Endothelial cell of umbilical vein (primary cell): ENCODE measurements at regions not wholly inside any gene's neighbourhood (a gene's known extent, or its start where the extent isn't known, plus 50 kb on each side); places are given as distances from the start of the nearest gene placed in this dataset.
"Not testable (repeated sequence)": the region's sequence is repeated elsewhere in the genome, so short reads cannot be mapped to it uniquely, and the experiment has no call there.

ENCODE experiments used
- BruUV-seq: library from RNA; stranded (reverse); fragments of 400-500 nt; replicated peaks from 2 replicates; lab custom pipeline; 2021; lab: Mats Ljungman, UMichigan
- CTCF ChIA-PET: fragments of 300-600, 350-600 bp; sonication (Branson Sonifier 250); formaldehyde crosslinking; loops from one replicate; lab custom pipeline; 2021; ENCODE audit warnings: antibody characterized with exemption, inconsistent platforms; lab: Charles Lee
- POLR2A ChIA-PET: fragments of 300-600, 350-600 bp; sonication (Branson Sonifier 250); formaldehyde crosslinking; loops from one replicate; lab custom pipeline; 2021; ENCODE audit warnings: antibody characterized with exemption, inconsistent platforms; lab: Charles Lee
- DNase-seq: peaks from one replicate; pipeline ENCODE4 v3.0.0-alpha.2; 2011; ENCODE audit warnings: low read depth, low spot score
- FAIRE-seq: peaks from 2 replicates; lab custom pipeline; 2011; peaks lifted over from hg19 to GRCh38; lab: Jason Lieb, UNC
- H2AFZ ChIP-seq: 2 replicates; pipeline ENCODE4 v1.6.0; 2012; ENCODE audit warnings: low read depth, low read length, control low read depth, inconsistent platforms
- H3K27ac ChIP-seq: 2 replicates; pipeline ENCODE4 v1.5.1; 2011; ENCODE audit warnings: low read depth, mild to moderate bottlenecking, control low read depth, low read length, moderate library complexity; ENCODE audit not compliant: insufficient read depth
- H3K27me3 ChIP-seq, 2 experiments: 2 replicates each; pipeline versions ENCODE4 v1.6.0 to v1.6.1; 2011; ENCODE audit warnings: low read length in 2 of 2, mixed read lengths in 1 of 2; ENCODE audit not compliant: control insufficient read depth in 2 of 2, insufficient read depth in 2 of 2
- H3K36me3 ChIP-seq, 2 experiments: 2 replicates in 1 of 2; 3 replicates in 1 of 2; pipeline ENCODE4 v1.5.1; 2011; ENCODE audit warnings: low read length in 2 of 2, mild to moderate bottlenecking in 1 of 2, moderate library complexity in 1 of 2; ENCODE audit not compliant: control insufficient read depth in 2 of 2, insufficient read depth in 2 of 2; ENCODE audit errors: extremely low read depth in 1 of 2
- H3K4me1 ChIP-seq: 3 replicates; pipeline ENCODE4 v1.5.1; 2011; ENCODE audit warnings: mild to moderate bottlenecking, low read length; ENCODE audit not compliant: control insufficient read depth, insufficient read depth; ENCODE audit errors: extremely low read depth
- H3K4me2 ChIP-seq: 2 replicates; pipeline ENCODE4 v1.6.1; 2011; ENCODE audit warnings: low read length, control low read depth, mixed read lengths; ENCODE audit not compliant: insufficient read depth
- H3K4me3 ChIP-seq, 3 experiments: fragments of 200-600 bp in 1 of 3; sonication (generic), shearing (Covaris generic) in 1 of 3; replicated peaks in 1 of 3; 2 replicates each; pipeline ENCODE4 v1.5.1; 2011 to 2016; ENCODE audit warnings: control low read depth in 3 of 3, low read length in 3 of 3, mild to moderate bottlenecking in 2 of 3, inconsistent platforms in 1 of 3, low read depth in 1 of 3, moderate library complexity in 1 of 3; ENCODE audit not compliant: insufficient read depth in 1 of 3
- H3K79me2 ChIP-seq: 2 replicates; pipeline ENCODE4 v1.6.0; 2012; ENCODE audit warnings: low read length, inconsistent platforms; ENCODE audit not compliant: control insufficient read depth, insufficient read depth
- H3K9ac ChIP-seq: replicated peaks from 2 replicates; pipeline ENCODE3; 2011; ENCODE audit warnings: low read length, control low read depth; ENCODE audit not compliant: insufficient read depth; ENCODE audit errors: extremely low read depth
- H3K9me1 ChIP-seq: replicated peaks from 3 replicates; pipeline ENCODE4 v1.6.0; 2011; ENCODE audit warnings: mild to moderate bottlenecking, low read length; ENCODE audit not compliant: control insufficient read depth, insufficient read depth; ENCODE audit errors: extremely low read depth
- H3K9me3 ChIP-seq: replicated peaks from 2 replicates; pipeline ENCODE4 v1.5.1; 2012; ENCODE audit warnings: low read length, inconsistent platforms; ENCODE audit not compliant: control insufficient read depth, insufficient read depth
- H4K20me1 ChIP-seq: replicated peaks from 2 replicates; pipeline ENCODE3; 2011; ENCODE audit warnings: mild to moderate bottlenecking, low read length; ENCODE audit not compliant: control insufficient read depth, insufficient read depth; ENCODE audit errors: extremely low read depth
- dilution Hi-C: fragments of 300-500 bp; cut with MboI; formaldehyde crosslinking; loops from one replicate; pipeline ENCODE4 v1.15.0; 2019; ENCODE audit warnings: low sequenced_read_pairs; ENCODE audit not compliant: extremely low pct_ligation_motif_present
- intact Hi-C: fragments of 100-400 bp; cut with micrococcal nuclease; formaldehyde crosslinking; loops from one replicate; pipeline ENCODE4 v1.10.0; 2022

- H3K4me3 ChIP-seq, H3K4me1 ChIP-seq, intact Hi-C loops, DNase-seq, H2AFZ ChIP-seq, dilution Hi-C loops, H3K27ac ChIP-seq, H3K4me2 ChIP-seq, H3K9me3 ChIP-seq, H3K9ac ChIP-seq, H3K79me2 ChIP-seq, H3K9me1 ChIP-seq, FAIRE-seq, H3K36me3 ChIP-seq, POLR2A ChIA-PET, H4K20me1 ChIP-seq, CTCF ChIA-PET, BruUV-seq: not testable (repeated sequence)
- peaks cover 12 to 19% of the 10 kb centered on the region in 2 experiments for H3K27me3 ChIP-seq
Observed at GRCh38 chr1:120952207-120952870, 62.8 kb downstream of the PPIAL4A start.

- not testable (repeated sequence) for BruUV-seq
Observed at GRCh38 chr1:120952871-120953265, 63.3 kb downstream of the PPIAL4A start.

More at GRCh38 chr1:120952871-120953265, 63.3 kb downstream of the PPIAL4A start:
- H3K4me2 ChIP-seq, H3K79me2 ChIP-seq, H3K4me1 ChIP-seq, POLR2A ChIA-PET, H3K9me3 ChIP-seq, H2AFZ ChIP-seq, H3K36me3 ChIP-seq, H3K9me1 ChIP-seq, CTCF ChIA-PET, FAIRE-seq, intact Hi-C loops, H4K20me1 ChIP-seq, DNase-seq, H3K27ac ChIP-seq, dilution Hi-C loops, H3K4me3 ChIP-seq, H3K9ac ChIP-seq: not testable (repeated sequence)
- H3K27me3 ChIP-seq: peaks cover 13 to 19% of the 10 kb centered on the region in 2 experiments
